ENCODE measurements at regions not wholly inside any gene's neighbourhood (a gene's known extent, or its start where the extent isn't known, plus 50 kb on each side); places are given as distances from the start of the nearest gene placed in this dataset.

DNA sequence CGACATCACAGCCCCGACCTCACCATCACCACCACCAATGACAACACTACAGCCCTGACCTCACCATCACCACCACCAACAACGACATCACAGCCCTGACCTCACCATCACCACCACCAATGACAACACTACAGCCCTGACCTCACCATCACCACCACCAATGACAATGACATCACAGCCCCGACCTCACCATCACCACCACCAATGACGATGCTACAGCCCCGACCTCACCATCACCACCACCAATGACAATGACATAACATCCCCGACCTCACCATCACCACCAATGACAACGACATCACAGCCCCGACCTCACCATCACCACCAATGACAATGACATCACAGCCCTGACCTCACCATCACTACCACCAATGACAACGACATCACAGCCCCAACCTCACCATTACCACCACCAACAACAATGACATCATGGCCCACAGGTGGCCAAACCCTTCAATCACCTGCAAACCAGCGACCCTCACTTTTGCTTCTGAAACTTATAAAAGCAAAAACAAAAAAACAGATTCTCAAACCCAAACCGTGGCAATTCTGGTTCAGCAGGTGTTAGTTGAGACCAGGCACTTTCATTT, 70.7 kb upstream of the TMEM18 start:
- Histone ChIP-seq H4K20me1 (replicated peaks in 1 of 2; ENCODE audit: control insufficient read depth in 1 of 2, insufficient read depth in 2 of 2, low read length in 2 of 2) (no peaks in the 10 kb centered on the region), H3K56ac (replicated peaks; ENCODE audit: insufficient read length, low read depth, low read length) (no peak overlapping the region), H3K27ac (ENCODE audit: low read depth, low read length) (no peak overlapping the region), H2AK5ac (ENCODE audit: low read depth, low read length) (no peak overlapping the region), H2BK20ac (ENCODE audit: low read length) (no peak overlapping the region), H2BK120ac (replicated peaks; ENCODE audit: low read depth, low read length) (no peak overlapping the region), H3K14ac (ENCODE audit: insufficient read length) (no peak overlapping the region), H4K8ac (ENCODE audit: extremely low read depth, insufficient read depth, low read length) (peak overlapping the region; percentile 79; the same call in 1 of the 2 replicates), H3K9ac (replicated peaks in 1 of 4; ENCODE audit: extremely low read depth in 1 of 4, low read depth in 3 of 4, low read length in 3 of 4) (no peak overlapping the region), H3K36me3 (ENCODE audit: control insufficient read depth in 2 of 4, insufficient read depth in 4 of 4, low read length in 3 of 4) (peaks cover 0 to 5% (median 3%) of the 10 kb centered on the region in 4 experiments; a peak in 2 of 8 replicates), H3K4me2 (ENCODE audit: insufficient read depth in 1 of 2, low read depth in 2 of 2, low read length in 2 of 2) (no peak overlapping the region), H3K79me2 (ENCODE audit: control insufficient read depth in 1 of 2, insufficient read depth in 2 of 2, low read length in 2 of 2) (no peaks in the 10 kb centered on the region), H4K91ac (replicated peaks; ENCODE audit: insufficient read length, low read length) (no peak overlapping the region), H3K79me1 (ENCODE audit: low read depth, low read length) (no peaks in the 10 kb centered on the region), H2BK5ac (ENCODE audit: low read depth, low read length) (no peak overlapping the region), H3K4ac (replicated peaks; ENCODE audit: insufficient read length, low read depth, low read length) (no peak overlapping the region), H3K4me1 (replicated peaks in 1 of 4; ENCODE audit: control insufficient read depth in 3 of 4, insufficient read depth in 4 of 4, low read length in 3 of 4) (no peaks in the 10 kb centered on the region), H2AFZ (ENCODE audit: low read length) (no peak overlapping the region), H2BK12ac (ENCODE audit: low read depth, low read length) (no peak overlapping the region), H2BK15ac (ENCODE audit: low read length) (no peak overlapping the region), H3K18ac (ENCODE audit: extremely low read depth, low read length) (no peak overlapping the region), H3K27me3 (replicated peaks in 1 of 4; ENCODE audit: control insufficient read depth in 3 of 4, extremely low read depth in 1 of 4, insufficient read depth in 3 of 4, low read length in 3 of 4) (no peaks in the 10 kb centered on the region), H3K23me2 (ENCODE audit: low read depth, low read length) (peaks cover 2% of the 10 kb centered on the region; the same call in 1 of the 2 replicates), H3K23ac (ENCODE audit: insufficient read length) (no peak overlapping the region), H3K9me3 (ENCODE audit: insufficient read depth in 2 of 2, low read depth in 1 of 2, low read length in 1 of 2) (no peaks in the 10 kb centered on the region), H3K4me3 (ENCODE audit: extremely low read depth in 1 of 4, insufficient read depth in 2 of 4, low read depth in 3 of 4, low read length in 4 of 4) (no peak overlapping the region), H4K5ac (ENCODE audit: insufficient read length, low read depth, low read length) (no peak overlapping the region)
- POLR2A ChIA-PET (ENCODE audit: partially characterized antibody), result no interaction called here
- CTCF ChIA-PET (ENCODE audit: partially characterized antibody), result no interaction called here
- 61% methylated on average over 12 of the region's 12 CpGs; no CpG with 5 or more reads in 1 of the 2 experiments for WGBS, 2 experiments (ENCODE audit: extremely low coverage in 1 of 2, insufficient coverage in 1 of 2, insufficient read length in 1 of 2, insufficient replicate concordance in 2 of 2, low coverage in 1 of 2, low lambda C conversion rate in 2 of 2, missing lambda C conversion rate in 1 of 2)
- FAIRE-seq (no peak), DNase-seq (ENCODE audit: low read depth in 1 of 2, low spot score in 2 of 2) (no peak)
- TF ChIP-seq GABPA (IDR thresholded peaks at IDR 0.05; ENCODE audit: borderline replicate concordance, insufficient read depth, low read length) (no peak), CREB1 (IDR thresholded peaks at IDR 0.05) (peak; percentile 50; the same call in 1 of the 2 replicates), RFX5 (IDR thresholded peaks at IDR 0.05; ENCODE audit: borderline replicate concordance, low read depth, low read length) (no peak), JUN (IDR thresholded peaks at IDR 0.05; ENCODE audit: low read depth, low read length) (no peak), TAF7 (optimal IDR thresholded peaks at IDR 0.05; ENCODE audit: borderline replicate concordance, low read depth, low read length) (no peak)
- TF ChIP-seq, protein P1, sequence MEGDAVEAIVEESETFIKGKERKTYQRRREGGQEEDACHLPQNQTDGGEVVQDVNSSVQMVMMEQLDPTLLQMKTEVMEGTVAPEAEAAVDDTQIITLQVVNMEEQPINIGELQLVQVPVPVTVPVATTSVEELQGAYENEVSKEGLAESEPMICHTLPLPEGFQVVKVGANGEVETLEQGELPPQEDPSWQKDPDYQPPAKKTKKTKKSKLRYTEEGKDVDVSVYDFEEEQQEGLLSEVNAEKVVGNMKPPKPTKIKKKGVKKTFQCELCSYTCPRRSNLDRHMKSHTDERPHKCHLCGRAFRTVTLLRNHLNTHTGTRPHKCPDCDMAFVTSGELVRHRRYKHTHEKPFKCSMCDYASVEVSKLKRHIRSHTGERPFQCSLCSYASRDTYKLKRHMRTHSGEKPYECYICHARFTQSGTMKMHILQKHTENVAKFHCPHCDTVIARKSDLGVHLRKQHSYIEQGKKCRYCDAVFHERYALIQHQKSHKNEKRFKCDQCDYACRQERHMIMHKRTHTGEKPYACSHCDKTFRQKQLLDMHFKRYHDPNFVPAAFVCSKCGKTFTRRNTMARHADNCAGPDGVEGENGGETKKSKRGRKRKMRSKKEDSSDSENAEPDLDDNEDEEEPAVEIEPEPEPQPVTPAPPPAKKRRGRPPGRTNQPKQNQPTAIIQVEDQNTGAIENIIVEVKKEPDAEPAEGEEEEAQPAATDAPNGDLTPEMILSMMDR (IDR thresholded peaks at IDR 0.05; ENCODE audit: control extremely low read depth in 1 of 3, insufficient read depth in 1 of 3, low read depth in 1 of 3, low read length in 3 of 3), result no peak
